GM23338 (cell line): ENCODE measurements at regions not wholly inside any gene's neighbourhood (a gene's known extent, or its start where the extent isn't known, plus 50 kb on each side); places are given as distances from the start of the nearest gene placed in this dataset.

Experiments used
- EZH2 ChIP-seq: fragments of 200-600 bp; sonication (generic); IDR thresholded peaks from one replicate; pipeline ENCODE4 v1.8.0; 2017; ENCODE audit warnings: antibody characterized with exemption, mild to moderate bottlenecking, low read depth; ENCODE audit not compliant: unreplicated experiment
- EZH2phosphoT487 ChIP-seq: fragments of 200-600 bp; sonication (generic); IDR thresholded peaks from one replicate; pipeline ENCODE4 v1.8.1; 2018; ENCODE audit warnings: antibody characterized with exemption; ENCODE audit not compliant: unreplicated experiment
- JUNB ChIP-seq: IDR thresholded peaks from one replicate; pipeline ENCODE4 v1.6.1; 2016; ENCODE audit warnings: antibody characterized with exemption; ENCODE audit not compliant: unreplicated experiment
- POLR2AphosphoS5 ChIP-seq: IDR thresholded peaks from 2 replicates; pipeline ENCODE4 v1.6.1; 2016; ENCODE audit warnings: antibody characterized with exemption, low read depth
- STAT1 ChIP-seq: IDR thresholded peaks from one replicate; pipeline ENCODE4 v1.6.1; 2016; ENCODE audit warnings: antibody characterized with exemption; ENCODE audit not compliant: unreplicated experiment
- TF ChIP-seq, protein P1 (sequence below): IDR thresholded peaks from one replicate; pipeline ENCODE4 v1.6.1; 2018; ENCODE audit warnings: antibody characterized with exemption; ENCODE audit not compliant: unreplicated experiment
- TF ChIP-seq, protein P2 (sequence below), 2 experiments: fragments of 200-600 bp in 1 of 2; sonication (generic) in 1 of 2; conservative IDR thresholded peaks; 2 replicates each; pipeline versions ENCODE4 v1.5.1 to v1.6.1; 2016 to 2017; ENCODE audit warnings: antibody characterized with exemption in 2 of 2, low read depth in 2 of 2, mild to moderate bottlenecking in 2 of 2, moderate library complexity in 1 of 2

DNA sequence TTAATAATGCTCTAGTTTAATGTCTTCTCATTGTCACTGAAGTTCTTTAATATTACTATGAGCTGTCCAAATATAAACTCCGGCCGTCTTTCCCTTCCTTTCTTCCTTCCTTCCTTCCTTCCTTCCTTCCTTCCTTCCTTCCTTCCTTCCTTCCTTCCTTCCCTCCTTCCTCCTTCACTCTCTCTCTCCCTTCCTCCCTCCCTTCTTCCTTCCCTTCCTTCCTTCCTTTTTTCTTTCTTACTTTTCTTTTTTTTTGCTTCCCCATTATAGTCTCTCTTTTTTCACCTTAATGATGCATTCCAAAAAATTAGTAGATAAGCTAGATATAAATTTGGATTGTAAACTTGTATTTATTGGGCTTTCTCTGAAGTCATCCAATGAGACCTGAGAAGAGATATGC lies 431.0 kb upstream of the ADGRL4 start:
- TF ChIP-seq EZH2phosphoT487 (no peak), STAT1 (no peak), JUNB (no peak), EZH2 (no peak), POLR2AphosphoS5 (no peak)
- TF ChIP-seq, protein P1, sequence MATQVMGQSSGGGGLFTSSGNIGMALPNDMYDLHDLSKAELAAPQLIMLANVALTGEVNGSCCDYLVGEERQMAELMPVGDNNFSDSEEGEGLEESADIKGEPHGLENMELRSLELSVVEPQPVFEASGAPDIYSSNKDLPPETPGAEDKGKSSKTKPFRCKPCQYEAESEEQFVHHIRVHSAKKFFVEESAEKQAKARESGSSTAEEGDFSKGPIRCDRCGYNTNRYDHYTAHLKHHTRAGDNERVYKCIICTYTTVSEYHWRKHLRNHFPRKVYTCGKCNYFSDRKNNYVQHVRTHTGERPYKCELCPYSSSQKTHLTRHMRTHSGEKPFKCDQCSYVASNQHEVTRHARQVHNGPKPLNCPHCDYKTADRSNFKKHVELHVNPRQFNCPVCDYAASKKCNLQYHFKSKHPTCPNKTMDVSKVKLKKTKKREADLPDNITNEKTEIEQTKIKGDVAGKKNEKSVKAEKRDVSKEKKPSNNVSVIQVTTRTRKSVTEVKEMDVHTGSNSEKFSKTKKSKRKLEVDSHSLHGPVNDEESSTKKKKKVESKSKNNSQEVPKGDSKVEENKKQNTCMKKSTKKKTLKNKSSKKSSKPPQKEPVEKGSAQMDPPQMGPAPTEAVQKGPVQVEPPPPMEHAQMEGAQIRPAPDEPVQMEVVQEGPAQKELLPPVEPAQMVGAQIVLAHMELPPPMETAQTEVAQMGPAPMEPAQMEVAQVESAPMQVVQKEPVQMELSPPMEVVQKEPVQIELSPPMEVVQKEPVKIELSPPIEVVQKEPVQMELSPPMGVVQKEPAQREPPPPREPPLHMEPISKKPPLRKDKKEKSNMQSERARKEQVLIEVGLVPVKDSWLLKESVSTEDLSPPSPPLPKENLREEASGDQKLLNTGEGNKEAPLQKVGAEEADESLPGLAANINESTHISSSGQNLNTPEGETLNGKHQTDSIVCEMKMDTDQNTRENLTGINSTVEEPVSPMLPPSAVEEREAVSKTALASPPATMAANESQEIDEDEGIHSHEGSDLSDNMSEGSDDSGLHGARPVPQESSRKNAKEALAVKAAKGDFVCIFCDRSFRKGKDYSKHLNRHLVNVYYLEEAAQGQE = no peak
- TF ChIP-seq, protein P2, sequence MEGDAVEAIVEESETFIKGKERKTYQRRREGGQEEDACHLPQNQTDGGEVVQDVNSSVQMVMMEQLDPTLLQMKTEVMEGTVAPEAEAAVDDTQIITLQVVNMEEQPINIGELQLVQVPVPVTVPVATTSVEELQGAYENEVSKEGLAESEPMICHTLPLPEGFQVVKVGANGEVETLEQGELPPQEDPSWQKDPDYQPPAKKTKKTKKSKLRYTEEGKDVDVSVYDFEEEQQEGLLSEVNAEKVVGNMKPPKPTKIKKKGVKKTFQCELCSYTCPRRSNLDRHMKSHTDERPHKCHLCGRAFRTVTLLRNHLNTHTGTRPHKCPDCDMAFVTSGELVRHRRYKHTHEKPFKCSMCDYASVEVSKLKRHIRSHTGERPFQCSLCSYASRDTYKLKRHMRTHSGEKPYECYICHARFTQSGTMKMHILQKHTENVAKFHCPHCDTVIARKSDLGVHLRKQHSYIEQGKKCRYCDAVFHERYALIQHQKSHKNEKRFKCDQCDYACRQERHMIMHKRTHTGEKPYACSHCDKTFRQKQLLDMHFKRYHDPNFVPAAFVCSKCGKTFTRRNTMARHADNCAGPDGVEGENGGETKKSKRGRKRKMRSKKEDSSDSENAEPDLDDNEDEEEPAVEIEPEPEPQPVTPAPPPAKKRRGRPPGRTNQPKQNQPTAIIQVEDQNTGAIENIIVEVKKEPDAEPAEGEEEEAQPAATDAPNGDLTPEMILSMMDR (conservative IDR thresholded peaks at IDR 0.05; ENCODE audit: low read depth in 2 of 2) = no peak
